ENCODE measurements at regions not wholly inside any gene's neighbourhood (a gene's known extent, or its start where the extent isn't known, plus 50 kb on each side); places are given as distances from the start of the nearest gene placed in this dataset.

- no peaks in the 10 kb centered on the region for H3K9me3 ChIP-seq
- H3K27ac ChIP-seq, result no peak overlapping the region
- no peak for DNase-seq (ENCODE audit: low spot score)
- TF ChIP-seq, protein P1, sequence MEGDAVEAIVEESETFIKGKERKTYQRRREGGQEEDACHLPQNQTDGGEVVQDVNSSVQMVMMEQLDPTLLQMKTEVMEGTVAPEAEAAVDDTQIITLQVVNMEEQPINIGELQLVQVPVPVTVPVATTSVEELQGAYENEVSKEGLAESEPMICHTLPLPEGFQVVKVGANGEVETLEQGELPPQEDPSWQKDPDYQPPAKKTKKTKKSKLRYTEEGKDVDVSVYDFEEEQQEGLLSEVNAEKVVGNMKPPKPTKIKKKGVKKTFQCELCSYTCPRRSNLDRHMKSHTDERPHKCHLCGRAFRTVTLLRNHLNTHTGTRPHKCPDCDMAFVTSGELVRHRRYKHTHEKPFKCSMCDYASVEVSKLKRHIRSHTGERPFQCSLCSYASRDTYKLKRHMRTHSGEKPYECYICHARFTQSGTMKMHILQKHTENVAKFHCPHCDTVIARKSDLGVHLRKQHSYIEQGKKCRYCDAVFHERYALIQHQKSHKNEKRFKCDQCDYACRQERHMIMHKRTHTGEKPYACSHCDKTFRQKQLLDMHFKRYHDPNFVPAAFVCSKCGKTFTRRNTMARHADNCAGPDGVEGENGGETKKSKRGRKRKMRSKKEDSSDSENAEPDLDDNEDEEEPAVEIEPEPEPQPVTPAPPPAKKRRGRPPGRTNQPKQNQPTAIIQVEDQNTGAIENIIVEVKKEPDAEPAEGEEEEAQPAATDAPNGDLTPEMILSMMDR (IDR thresholded peaks at IDR 0.05), result no peak
- no peaks in the 10 kb centered on the region for H3K27me3 ChIP-seq
- no peaks in the 10 kb centered on the region for H3K4me1 ChIP-seq
- H3K36me3 ChIP-seq, result no peaks in the 10 kb centered on the region
- H3K4me3 ChIP-seq, result no peak overlapping the region
Measured at GRCh38 chr6:165956874-165957273, 210.8 kb downstream of the TBXT start.

GRCh38 chr6:165952514-165952913 is 215.1 kb downstream of the TBXT start:
- Histone ChIP-seq H3K9me3 (no peaks in the 10 kb centered on the region), H3K27ac (no peak overlapping the region), H3K4me3 (no peak overlapping the region), H3K27me3 (no peaks in the 10 kb centered on the region), H3K36me3 (no peaks in the 10 kb centered on the region), H3K4me1 (no peaks in the 10 kb centered on the region)
- no peak for DNase-seq (ENCODE audit: low spot score)
- TF ChIP-seq, protein P1 (IDR thresholded peaks at IDR 0.05), result no peak

- Histone ChIP-seq H3K4me1 (no peaks in the 10 kb centered on the region), H3K36me3 (no peaks in the 10 kb centered on the region), H3K4me3 (no peak overlapping the region), H3K27me3 (no peaks in the 10 kb centered on the region), H3K27ac (no peak overlapping the region), H3K9me3 (no peaks in the 10 kb centered on the region)
- no peak for DNase-seq (ENCODE audit: low spot score)
- TF ChIP-seq, protein P1 (IDR thresholded peaks at IDR 0.05), result no peak
Measured at GRCh38 chr6:165950316-165950715, 217.3 kb downstream of the TBXT start.

DNA sequence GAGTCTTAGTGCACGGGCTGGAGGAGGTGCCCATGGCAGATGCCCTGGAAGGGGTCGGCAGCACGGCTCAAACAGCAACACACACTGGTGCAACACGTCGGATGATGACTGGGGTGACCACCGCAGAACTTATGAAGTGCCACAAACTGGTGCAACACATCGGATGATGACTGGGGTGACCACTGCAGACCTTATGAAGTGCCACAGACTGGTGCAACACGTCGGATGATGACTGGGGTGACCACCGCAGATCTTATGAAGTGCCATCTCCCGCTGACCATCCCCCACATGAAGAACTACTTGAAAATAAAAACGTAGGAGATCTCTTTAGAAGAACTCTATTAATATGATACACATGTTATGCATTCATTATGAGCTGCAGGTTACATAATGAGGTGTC is 218.3 kb downstream of the TBXT start:
- no peaks in the 10 kb centered on the region for H3K4me1 ChIP-seq

GRCh38 chr6:165944002-165944466 is 223.6 kb downstream of the TBXT start:
- H3K27ac ChIP-seq, result no peak overlapping the region
- no peaks in the 10 kb centered on the region for H3K4me1 ChIP-seq
- TF ChIP-seq, protein P1 (IDR thresholded peaks at IDR 0.05), result no peak
- no peak for DNase-seq (ENCODE audit: low spot score)
- no peaks in the 10 kb centered on the region for H3K27me3 ChIP-seq
- no peaks in the 10 kb centered on the region for H3K36me3 ChIP-seq
- H3K4me3 ChIP-seq, result no peak overlapping the region
- H3K9me3 ChIP-seq, result peaks cover 0 to 3% of the 10 kb centered on the region in 2 donors

More for the DNA sequence above, 218.3 kb downstream of the TBXT start:
- Histone ChIP-seq H3K9me3 (no peaks in the 10 kb centered on the region), H3K27ac (no peak overlapping the region), H3K27me3 (no peaks in the 10 kb centered on the region), H3K36me3 (no peaks in the 10 kb centered on the region), H3K4me3 (no peak overlapping the region)
- TF ChIP-seq, protein P1 (IDR thresholded peaks at IDR 0.05), result no peak
- no peak for DNase-seq (ENCODE audit: low spot score)

GRCh38 chr6:165941786-165942185 is 225.9 kb downstream of the TBXT start:
- TF ChIP-seq, protein P1 (IDR thresholded peaks at IDR 0.05), result no peak
- peaks cover 0 to 3% of the 10 kb centered on the region in 2 donors for H3K9me3 ChIP-seq
- no peak overlapping the region for H3K4me3 ChIP-seq
- H3K4me1 ChIP-seq, result no peaks in the 10 kb centered on the region
- H3K36me3 ChIP-seq, result no peaks in the 10 kb centered on the region
- DNase-seq (ENCODE audit: low spot score), result no peak
- no peak overlapping the region for H3K27ac ChIP-seq
- no peaks in the 10 kb centered on the region for H3K27me3 ChIP-seq
